Neuronal stem cell (in vitro differentiated cells): ENCODE measurements at regions not wholly inside any gene's neighbourhood (a gene's known extent, or its start where the extent isn't known, plus 50 kb on each side); places are given as distances from the start of the nearest gene placed in this dataset.
A peak's percentile ranks its signal among the peaks of the same experiment; 100 is the strongest.

Experiments
- DNase-seq: peaks from one replicate; pipeline ENCODE4 v3.0.0-alpha.2; 2013; ENCODE audit warnings: low spot score
- H2AFZ ChIP-seq: one replicate; pipeline ENCODE4 v1.6.1; 2013; ENCODE audit warnings: mild to moderate bottlenecking, low read length, inconsistent platforms
- H2AK5ac ChIP-seq: 2 replicates; pipeline ENCODE4 v1.6.1; 2013; ENCODE audit warnings: low read depth, mild to moderate bottlenecking, inconsistent platforms, low read length, moderate library complexity, mixed read lengths
- H2BK120ac ChIP-seq: 2 replicates; pipeline ENCODE4 v1.6.1; 2013; ENCODE audit warnings: low read depth, mild to moderate bottlenecking, inconsistent platforms, low read length, moderate library complexity, mixed read lengths
- H2BK12ac ChIP-seq: one replicate; pipeline ENCODE4 v1.6.1; 2013; ENCODE audit warnings: low read length, inconsistent platforms
- H2BK15ac ChIP-seq: 2 replicates; pipeline ENCODE4 v1.6.1; 2013; ENCODE audit warnings: mild to moderate bottlenecking, low read length, inconsistent platforms, mixed read lengths
- H2BK5ac ChIP-seq: one replicate; pipeline ENCODE4 v1.6.1; 2013; ENCODE audit warnings: inconsistent platforms, mild to moderate bottlenecking, low read length, moderate library complexity
- H3K14ac ChIP-seq: one replicate; pipeline ENCODE4 v1.6.1; 2013; ENCODE audit warnings: low read length, inconsistent platforms
- H3K18ac ChIP-seq: 2 replicates; pipeline ENCODE4 v1.6.1; 2013; ENCODE audit warnings: low read length, inconsistent platforms
- H3K23ac ChIP-seq: 2 replicates; pipeline ENCODE4 v1.6.1; 2013; ENCODE audit warnings: low read depth, mild to moderate bottlenecking, mixed read lengths, low read length, inconsistent platforms; ENCODE audit not compliant: poor library complexity
- H3K27ac ChIP-seq: replicated peaks from 3 replicates; pipeline ENCODE4 v1.5.1; 2013; ENCODE audit warnings: low read length, inconsistent platforms
- H3K27me3 ChIP-seq, 3 experiments: 2 replicates each; pipeline ENCODE4 v1.6.1; 2013; ENCODE audit warnings: low read length in 3 of 3, mild to moderate bottlenecking in 2 of 3, inconsistent platforms in 1 of 3, low read depth in 1 of 3, mixed read lengths in 1 of 3, moderate library complexity in 1 of 3; ENCODE audit not compliant: control insufficient read depth in 3 of 3, insufficient read depth in 3 of 3
- H3K36me3 ChIP-seq, 2 donors: replicated peaks in 1 of 2; 2 replicates each; pipeline ENCODE4 v1.6.1; 2013; ENCODE audit warnings: low read length in 2 of 2; ENCODE audit not compliant: control insufficient read depth in 2 of 2, insufficient read depth in 2 of 2
- H3K4ac ChIP-seq: 2 replicates; pipeline ENCODE4 v1.6.1; 2013; ENCODE audit warnings: inconsistent platforms, mild to moderate bottlenecking, low read length, moderate library complexity
- H3K4me1 ChIP-seq, 2 donors: 1 replicate in 1 of 2; 2 replicates in 1 of 2; pipeline ENCODE4 v1.6.1; 2013; ENCODE audit warnings: low read length in 2 of 2, low read depth in 1 of 2; ENCODE audit not compliant: control insufficient read depth in 2 of 2, insufficient read depth in 1 of 2
- H3K4me2 ChIP-seq: one replicate; pipeline ENCODE4 v1.6.1; 2013; ENCODE audit warnings: mild to moderate bottlenecking, low read length, inconsistent platforms; ENCODE audit not compliant: insufficient read depth, poor library complexity, severe bottlenecking
- H3K4me3 ChIP-seq, 2 donors: 2 replicates each; pipeline ENCODE4 v1.5.1; 2013; ENCODE audit warnings: low read length in 2 of 2, mild to moderate bottlenecking in 2 of 2, inconsistent platforms in 1 of 2, moderate library complexity in 1 of 2
- H3K79me1 ChIP-seq: one replicate; pipeline ENCODE4 v1.6.1; 2013; ENCODE audit warnings: low read depth, mild to moderate bottlenecking, inconsistent platforms, low read length, moderate library complexity
- H3K9ac ChIP-seq: one replicate; pipeline ENCODE4 v1.6.1; 2013; ENCODE audit warnings: mild to moderate bottlenecking, low read depth, low read length, inconsistent platforms; ENCODE audit not compliant: poor library complexity
- H3K9me3 ChIP-seq, 2 donors: replicated peaks in 1 of 2; 2 replicates each; pipeline versions ENCODE3 to v1.6.1; 2013; ENCODE audit warnings: low read length in 2 of 2, mild to moderate bottlenecking in 2 of 2, inconsistent platforms in 1 of 2, low read depth in 1 of 2, mixed read lengths in 1 of 2, moderate library complexity in 1 of 2; ENCODE audit not compliant: control insufficient read depth in 2 of 2, insufficient read depth in 1 of 2
- H4K8ac ChIP-seq: one replicate; pipeline ENCODE4 v1.6.1; 2013; ENCODE audit warnings: low read depth, mild to moderate bottlenecking, inconsistent platforms, low read length, moderate library complexity
- H4K91ac ChIP-seq: one replicate; pipeline ENCODE4 v1.6.1; 2013; ENCODE audit warnings: low read length, low read depth, mild to moderate bottlenecking, inconsistent platforms; ENCODE audit not compliant: poor library complexity
- WGBS, 2 donors: extraction: QIAGEN DNeasy Blood & Tissue Kit; methylation state at CpG; one replicate each; pipeline ENCODE4 v1.1.7; 2013; ENCODE audit warnings: missing lambda C conversion rate in 2 of 2, mixed read lengths in 1 of 2; ENCODE audit not compliant: insufficient read length in 2 of 2, insufficient replicate concordance in 1 of 2; ENCODE audit errors: extremely low coverage in 2 of 2; 5-methylcytosine and 5-hydroxymethylcytosine counted together

- H3K18ac ChIP-seq = no peak overlapping the region
- peaks cover 0 to 8% of the 10 kb centered on the region in 2 donors for H3K9me3 ChIP-seq
- H2BK12ac ChIP-seq = no peak overlapping the region
- peaks cover 0 to 2% (median 0%) of the 10 kb centered on the region in 3 experiments for H3K27me3 ChIP-seq
- no peak overlapping the region for H3K4ac ChIP-seq
- H3K9ac ChIP-seq = no peak overlapping the region
- no peaks in the 10 kb centered on the region for H3K36me3 ChIP-seq
- no peak overlapping the region for H2BK15ac ChIP-seq
- no peak overlapping the region for H2AK5ac ChIP-seq
- no peak overlapping the region for H2AFZ ChIP-seq
- no peak overlapping the region for H2BK5ac ChIP-seq
- H3K4me2 ChIP-seq = no peak overlapping the region
- no peak overlapping the region for H3K4me3 ChIP-seq
- DNase-seq = no peak
- peaks cover 11 to 24% of the 10 kb centered on the region in 2 donors for H3K4me1 ChIP-seq
- WGBS, 2 donors = no CpG with 5 or more reads among the region's 10 CpGs
- no peak overlapping the region for H2BK120ac ChIP-seq
- no peak overlapping the region for H4K8ac ChIP-seq
- no peak overlapping the region for H3K14ac ChIP-seq
- no peak overlapping the region for H3K23ac ChIP-seq
- H3K79me1 ChIP-seq = no peaks in the 10 kb centered on the region
- no peak overlapping the region for H4K91ac ChIP-seq
- no peak overlapping the region for H3K27ac ChIP-seq
Measured at GRCh38 chr6:165814679-165815078, 151.6 kb upstream of the PDE10A start.

- H4K91ac ChIP-seq = no peak overlapping the region
- no peak overlapping the region for H3K14ac ChIP-seq
Measured at GRCh38 chr6:165811512-165811911, 148.5 kb upstream of the PDE10A start.

GRCh38 chr6:165808021-165808420 is 145.0 kb upstream of the PDE10A start:
- no peak overlapping the region for H3K14ac ChIP-seq
- H3K9ac ChIP-seq = no peak overlapping the region
- no peak overlapping the region for H3K23ac ChIP-seq
- H2BK12ac ChIP-seq = no peak overlapping the region
- H3K27ac ChIP-seq = no peak overlapping the region
- H3K27me3 ChIP-seq = peaks cover 0 to 22% (median 0%) of the 10 kb centered on the region in 3 experiments
- H3K4me1 ChIP-seq = no peaks in the 10 kb centered on the region
- H4K91ac ChIP-seq = no peak overlapping the region
- H3K9me3 ChIP-seq = peaks cover 0 to 18% of the 10 kb centered on the region in 2 donors
- no CpG with 5 or more reads among the region's 10 CpGs for WGBS, 2 donors
- H2BK15ac ChIP-seq = no peak overlapping the region
- H4K8ac ChIP-seq = no peak overlapping the region
- H3K36me3 ChIP-seq = no peaks in the 10 kb centered on the region
- no peak overlapping the region for H2BK5ac ChIP-seq
- no peak overlapping the region for H2BK120ac ChIP-seq
- no peak overlapping the region for H3K4me3 ChIP-seq
- no peaks in the 10 kb centered on the region for H3K79me1 ChIP-seq
- H3K4ac ChIP-seq = no peak overlapping the region
- no peak overlapping the region for H2AK5ac ChIP-seq
- DNase-seq = no peak
- no peak overlapping the region for H2AFZ ChIP-seq
- no peak overlapping the region for H3K18ac ChIP-seq
- H3K4me2 ChIP-seq = no peak overlapping the region

More at GRCh38 chr6:165811512-165811911, 148.5 kb upstream of the PDE10A start:
- Histone ChIP-seq H3K9me3 (peaks cover 0 to 18% of the 10 kb centered on the region in 2 donors), H4K8ac (no peak overlapping the region), H3K27ac (no peak overlapping the region), H3K23ac (no peak overlapping the region), H2BK120ac (no peak overlapping the region), H2BK5ac (no peak overlapping the region), H3K27me3 (no peaks in the 10 kb centered on the region), H2BK12ac (no peak overlapping the region), H3K18ac (peak overlapping the region; percentile 50), H3K79me1 (no peaks in the 10 kb centered on the region), H3K4me2 (no peak overlapping the region), H3K4ac (no peak overlapping the region), H2AFZ (no peak overlapping the region), H2AK5ac (no peak overlapping the region), H2BK15ac (no peak overlapping the region), H3K4me1 (no peaks in the 10 kb centered on the region), H3K4me3 (no peak overlapping the region), H3K9ac (no peak overlapping the region), H3K36me3 (no peaks in the 10 kb centered on the region)
- no peak for DNase-seq
- WGBS, 2 donors = no CpG with 5 or more reads among the region's 7 CpGs

- Histone ChIP-seq H3K79me1 (no peaks in the 10 kb centered on the region), H4K91ac (no peak overlapping the region), H3K18ac (no peak overlapping the region), H3K27me3 (peaks cover 0 to 22% (median 0%) of the 10 kb centered on the region in 3 experiments), H3K4me1 (no peaks in the 10 kb centered on the region), H3K14ac (no peak overlapping the region), H3K4me3 (no peak overlapping the region), H2BK120ac (no peak overlapping the region), H3K23ac (no peak overlapping the region), H4K8ac (no peak overlapping the region), H2AFZ (no peak overlapping the region), H3K9ac (no peak overlapping the region), H2BK5ac (no peak overlapping the region), H2BK12ac (no peak overlapping the region), H3K36me3 (no peaks in the 10 kb centered on the region), H2BK15ac (no peak overlapping the region), H3K4me2 (no peak overlapping the region), H3K4ac (no peak overlapping the region), H3K27ac (no peak overlapping the region), H2AK5ac (no peak overlapping the region), H3K9me3 (peaks cover 0 to 18% of the 10 kb centered on the region in 2 donors)
- DNase-seq = no peak
- WGBS, 2 donors = no CpG with 5 or more reads among the region's 10 CpGs
Measured at GRCh38 chr6:165807249-165807960, 144.4 kb upstream of the PDE10A start.
